Mesenchymal stem cell (in vitro differentiated cells and primary cell): ENCODE measurements at regions not wholly inside any gene's neighbourhood (a gene's known extent, or its start where the extent isn't known, plus 50 kb on each side); places are given as distances from the start of the nearest gene placed in this dataset.

Experiments used
- DNase-seq: peaks from one replicate; pipeline ENCODE4 v3.0.0-alpha.2; 2013
- H2AFZ ChIP-seq: one replicate; pipeline ENCODE4 v1.6.1; 2013; ENCODE audit warnings: low read depth, mild to moderate bottlenecking, control low read depth, inconsistent platforms, low read length, moderate library complexity
- H2AK5ac ChIP-seq: 2 replicates; pipeline ENCODE4 v1.6.1; 2013; ENCODE audit warnings: low read length, moderate library complexity, mild to moderate bottlenecking, inconsistent platforms; ENCODE audit not compliant: severe bottlenecking
- H2BK120ac ChIP-seq: one replicate; pipeline ENCODE4 v1.6.1; 2013; ENCODE audit warnings: low read depth, mild to moderate bottlenecking, inconsistent platforms, low read length, moderate library complexity
- H2BK12ac ChIP-seq, 2 experiments: one replicate each; pipeline ENCODE4 v1.6.1; 2013; ENCODE audit warnings: inconsistent platforms in 2 of 2, low read length in 2 of 2, mild to moderate bottlenecking in 2 of 2, moderate library complexity in 2 of 2, control low read depth in 1 of 2
- H2BK15ac ChIP-seq: one replicate; pipeline ENCODE4 v1.6.1; 2013; ENCODE audit warnings: mild to moderate bottlenecking, low read depth, inconsistent platforms; ENCODE audit not compliant: poor library complexity, severe bottlenecking
- H2BK5ac ChIP-seq: 2 replicates; pipeline ENCODE4 v1.6.1; 2013; ENCODE audit warnings: low read depth, mild to moderate bottlenecking, low read length, control low read depth, inconsistent platforms; ENCODE audit not compliant: poor library complexity, severe bottlenecking
- H3K14ac ChIP-seq, 2 experiments: one replicate each; pipeline ENCODE4 v1.6.1; 2013; ENCODE audit warnings: inconsistent platforms in 2 of 2, low read length in 2 of 2, control low read depth in 1 of 2, mild to moderate bottlenecking in 1 of 2, moderate library complexity in 1 of 2
- H3K18ac ChIP-seq, 2 experiments: one replicate each; pipeline ENCODE4 v1.6.1; 2013; ENCODE audit warnings: inconsistent platforms in 2 of 2, low read length in 2 of 2, control low read depth in 1 of 2, low read depth in 1 of 2, mild to moderate bottlenecking in 1 of 2
- H3K23ac ChIP-seq, 2 experiments: one replicate each; pipeline ENCODE4 v1.6.1; 2013; ENCODE audit warnings: inconsistent platforms in 2 of 2, low read length in 2 of 2, mild to moderate bottlenecking in 2 of 2, moderate library complexity in 2 of 2, control low read depth in 1 of 2
- H3K27ac ChIP-seq: 2 replicates; pipeline ENCODE4 v1.5.1; 2013; ENCODE audit warnings: mild to moderate bottlenecking, moderate library complexity, low read length, control low read depth, inconsistent platforms; ENCODE audit not compliant: poor library complexity, severe bottlenecking
- H3K27me3 ChIP-seq, 2 experiments: 2 replicates each; pipeline versions ENCODE4 v1.6.1 to v1.7.0; 2013; ENCODE audit warnings: low read length in 2 of 2, mild to moderate bottlenecking in 2 of 2, moderate library complexity in 2 of 2, control low read depth in 1 of 2, inconsistent platforms in 1 of 2; ENCODE audit not compliant: control insufficient read depth in 1 of 2, insufficient read depth in 1 of 2
- H3K36me3 ChIP-seq, 2 experiments: 2 replicates each; pipeline versions ENCODE4 v1.6.1 to v1.7.0; 2013; ENCODE audit warnings: low read length in 2 of 2, control low read depth in 1 of 2, inconsistent platforms in 1 of 2, low read depth in 1 of 2, mild to moderate bottlenecking in 1 of 2; ENCODE audit not compliant: insufficient read depth in 2 of 2, control insufficient read depth in 1 of 2
- H3K4ac ChIP-seq, 2 experiments: one replicate each; pipeline ENCODE4 v1.6.1; 2013; ENCODE audit warnings: inconsistent platforms in 2 of 2, low read length in 2 of 2, mild to moderate bottlenecking in 2 of 2, moderate library complexity in 2 of 2, control low read depth in 1 of 2, low read depth in 1 of 2
- H3K4me1 ChIP-seq: 2 replicates; pipeline ENCODE4 v1.6.1; 2013; ENCODE audit warnings: low read depth, low read length, control low read depth; ENCODE audit not compliant: control insufficient read depth, insufficient read depth
- H3K4me2 ChIP-seq: 2 replicates; pipeline ENCODE4 v1.6.1; 2013; ENCODE audit warnings: low read length, mild to moderate bottlenecking, inconsistent platforms; ENCODE audit not compliant: poor library complexity, severe bottlenecking
- H3K4me3 ChIP-seq, 2 experiments: 2 replicates each; pipeline versions ENCODE4 v1.5.1 to v1.7.0; 2013; ENCODE audit warnings: low read length in 2 of 2, mild to moderate bottlenecking in 2 of 2, control low read depth in 1 of 2, low read depth in 1 of 2; ENCODE audit not compliant: insufficient read depth in 1 of 2
- H3K79me1 ChIP-seq: replicated peaks from 2 replicates; pipeline ENCODE4 v1.6.1; 2013; ENCODE audit warnings: mild to moderate bottlenecking, control low read depth, low read length, inconsistent platforms; ENCODE audit not compliant: poor library complexity, severe bottlenecking
- H3K9ac ChIP-seq: 2 replicates; pipeline ENCODE4 v1.7.0; 2013; ENCODE audit warnings: mild to moderate bottlenecking, low read length, moderate library complexity
- H3K9me3 ChIP-seq: 2 replicates; pipeline ENCODE4 v1.7.0; 2013; ENCODE audit warnings: mild to moderate bottlenecking, low read length; ENCODE audit not compliant: control insufficient read depth
- H4K8ac ChIP-seq: one replicate; pipeline ENCODE4 v1.6.1; 2013; ENCODE audit warnings: inconsistent platforms, mild to moderate bottlenecking, low read length, moderate library complexity
- H4K91ac ChIP-seq: one replicate; pipeline ENCODE4 v1.6.1; 2013; ENCODE audit warnings: mild to moderate bottlenecking, low read length, inconsistent platforms
- WGBS: methylation state at CpG from one replicate; pipeline ENCODE4 v1.1.7; 2013; ENCODE audit warnings: mixed read lengths; 5-methylcytosine and 5-hydroxymethylcytosine counted together

DNA sequence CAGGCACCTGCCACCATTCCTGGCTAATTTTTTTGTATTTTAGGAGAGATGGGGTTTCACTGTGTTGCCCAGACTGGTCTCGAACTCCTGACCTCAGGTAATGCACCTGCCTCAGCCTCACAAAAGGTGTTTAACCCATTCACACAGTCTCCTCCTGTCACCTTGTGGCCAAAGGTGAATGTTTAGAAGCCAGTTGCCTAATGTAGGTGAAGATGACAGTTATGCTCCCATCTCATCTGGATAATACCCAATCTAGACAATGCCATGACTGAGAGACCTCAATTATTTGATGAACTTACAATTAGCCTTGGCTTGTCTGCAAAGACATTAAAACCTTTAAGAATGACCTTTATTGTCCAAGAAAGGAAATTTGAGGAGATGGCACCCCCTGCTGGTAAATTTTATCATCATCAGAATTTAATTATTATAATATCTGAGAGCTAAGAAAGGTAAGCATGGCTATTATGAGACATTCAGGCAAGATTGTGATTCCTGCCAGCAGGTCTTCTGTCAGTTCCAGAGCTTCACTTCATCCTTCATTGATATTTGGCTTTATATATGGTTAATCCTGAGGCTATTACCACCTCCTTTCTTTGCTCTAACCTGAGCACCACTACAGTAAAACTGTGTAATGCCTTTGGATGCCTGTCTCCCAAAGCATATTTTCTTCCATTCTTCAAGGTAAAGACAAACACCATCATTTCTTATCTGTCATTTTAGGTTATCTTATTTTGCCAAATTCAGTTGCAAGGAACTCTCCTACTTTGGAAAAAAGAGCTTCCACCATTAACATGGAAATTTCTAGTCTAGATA is 117.6 kb downstream of the FAM124B start:
- no peak overlapping the region for H3K9ac ChIP-seq
- H2BK120ac ChIP-seq, result no peak overlapping the region
- no peak overlapping the region for H2BK15ac ChIP-seq
- H3K79me1 ChIP-seq, result no peaks in the 10 kb centered on the region
- no peak overlapping the region for H3K4ac ChIP-seq
- H3K23ac ChIP-seq, result no peak overlapping the region
- H3K14ac ChIP-seq, result no peak overlapping the region
- H2BK12ac ChIP-seq, result no peak overlapping the region
- H3K4me2 ChIP-seq, result no peak overlapping the region
- H2AK5ac ChIP-seq, result no peak overlapping the region
- no peak overlapping the region for H2BK5ac ChIP-seq
- no peak overlapping the region for H3K18ac ChIP-seq
- H3K4me3 ChIP-seq, result no peak overlapping the region
- no peak overlapping the region for H4K91ac ChIP-seq
- no peak overlapping the region for H2AFZ ChIP-seq
- H3K4me1 ChIP-seq, result no peaks in the 10 kb centered on the region
- H4K8ac ChIP-seq, result no peak overlapping the region
- H3K9me3 ChIP-seq, result no peaks in the 10 kb centered on the region
- H3K27ac ChIP-seq, result no peak overlapping the region
- H3K27me3 ChIP-seq, result no peaks in the 10 kb centered on the region
- H3K36me3 ChIP-seq, result no peaks in the 10 kb centered on the region
- WGBS, result no CpG with 5 or more reads among the region's 1 CpG
- DNase-seq, result peak; percentile 54

DNA sequence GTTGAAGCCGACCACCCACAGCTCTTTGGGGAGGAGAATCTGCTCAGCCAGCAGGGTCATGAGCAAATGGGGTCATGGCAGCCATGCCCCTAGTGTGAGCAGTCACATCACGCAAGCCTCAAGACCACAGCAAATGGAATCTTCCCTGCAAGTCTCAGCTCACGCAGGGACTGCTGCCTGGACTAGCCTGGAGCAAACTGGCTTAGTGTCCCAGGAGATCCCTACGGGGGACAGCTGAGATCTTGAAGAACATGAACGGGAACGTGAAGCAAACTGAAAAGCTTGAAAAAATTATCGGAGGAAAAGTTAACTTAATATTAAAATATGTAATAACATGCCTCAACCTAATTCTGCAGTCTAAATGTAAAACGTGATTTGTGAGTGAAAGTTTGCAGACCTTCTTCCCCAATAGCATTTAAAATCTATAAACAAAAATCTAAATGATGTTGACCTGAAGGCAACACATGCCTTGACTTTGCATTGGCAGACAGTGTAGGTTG is 118.4 kb downstream of the FAM124B start:
- H3K4me3 ChIP-seq, result no peak overlapping the region
- no peak overlapping the region for H3K9ac ChIP-seq
- no peaks in the 10 kb centered on the region for H3K4me1 ChIP-seq
- no peak overlapping the region for H2AFZ ChIP-seq
- H2BK120ac ChIP-seq, result no peak overlapping the region
- H2BK5ac ChIP-seq, result no peak overlapping the region
- H3K9me3 ChIP-seq, result no peaks in the 10 kb centered on the region
- no peaks in the 10 kb centered on the region for H3K79me1 ChIP-seq
- no peak overlapping the region for H3K18ac ChIP-seq
- H3K23ac ChIP-seq, result no peak overlapping the region
- no peaks in the 10 kb centered on the region for H3K27me3 ChIP-seq
- WGBS, result 89% methylated on average over 4 of the region's 8 CpGs
- H3K36me3 ChIP-seq, result no peaks in the 10 kb centered on the region
- peak overlapping the region; percentile 21 for H4K91ac ChIP-seq
- no peak overlapping the region for H4K8ac ChIP-seq
- no peak overlapping the region for H3K4me2 ChIP-seq
- peak overlapping the region; percentile 59 to 97 for H2BK12ac ChIP-seq
- DNase-seq, result no peak
- no peak overlapping the region for H3K4ac ChIP-seq
- H2AK5ac ChIP-seq, result peak overlapping the region; percentile 36
- H3K14ac ChIP-seq, result peak overlapping the region in 1 of 2 experiments; percentile 9
- H3K27ac ChIP-seq, result no peak overlapping the region
- peak overlapping the region; percentile 28 for H2BK15ac ChIP-seq

DNA sequence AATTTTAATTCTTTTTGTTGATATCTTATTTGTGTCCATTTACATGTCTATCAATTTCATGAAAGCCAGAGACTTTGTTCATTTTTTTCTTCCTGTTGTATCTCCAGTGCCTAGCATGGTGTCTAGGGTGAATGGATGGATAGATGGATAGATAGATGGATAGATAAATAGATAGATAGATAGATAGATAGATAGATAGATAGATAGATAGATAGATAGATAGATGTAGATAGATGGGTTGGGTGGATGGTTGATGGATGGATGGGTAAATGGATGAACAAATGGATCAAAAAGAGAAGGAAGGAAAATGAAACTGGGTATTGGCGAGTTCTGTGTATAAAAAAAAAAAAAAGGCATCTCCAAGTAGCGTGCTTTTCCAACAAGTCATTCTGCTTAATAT is 120.5 kb downstream of the FAM124B start:
- Histone ChIP-seq H2BK15ac (no peak overlapping the region), H2BK5ac (no peak overlapping the region), H4K8ac (no peak overlapping the region), H3K9ac (no peak overlapping the region), H3K14ac (no peak overlapping the region), H3K18ac (no peak overlapping the region), H3K27me3 (no peaks in the 10 kb centered on the region), H2BK120ac (no peak overlapping the region), H3K4me2 (no peak overlapping the region), H3K4ac (no peak overlapping the region), H2AFZ (no peak overlapping the region), H3K4me1 (no peaks in the 10 kb centered on the region), H3K23ac (no peak overlapping the region), H2BK12ac (no peak overlapping the region), H3K9me3 (no peaks in the 10 kb centered on the region), H2AK5ac (no peak overlapping the region), H4K91ac (no peak overlapping the region), H3K4me3 (no peak overlapping the region), H3K36me3 (no peaks in the 10 kb centered on the region), H3K79me1 (no peaks in the 10 kb centered on the region), H3K27ac (no peak overlapping the region)
- 100% methylated on average over 1 of the region's 2 CpGs for WGBS
- no peak for DNase-seq

DNA sequence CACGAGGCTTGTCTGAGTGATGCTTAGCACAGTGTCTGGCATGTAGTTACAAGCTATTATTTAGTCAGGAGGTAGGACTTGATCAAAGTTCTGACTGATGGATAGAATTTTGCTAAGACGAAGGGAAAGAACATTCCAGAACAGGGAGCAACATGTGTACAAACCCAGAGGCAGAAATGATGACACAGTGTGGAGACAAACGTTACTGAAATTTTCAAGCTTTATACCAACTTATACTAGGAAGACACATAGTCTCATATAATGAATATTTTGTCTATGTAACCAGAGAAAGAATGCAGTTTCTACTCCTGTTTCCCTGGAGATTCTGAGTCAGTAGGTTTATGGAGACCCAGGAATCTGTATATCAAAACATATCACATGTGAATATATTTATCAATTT is 123.4 kb downstream of the FAM124B start:
- DNase-seq, result no peak

More for the DNA sequence above, 123.4 kb downstream of the FAM124B start:
- no peaks in the 10 kb centered on the region for H3K79me1 ChIP-seq
- no peak overlapping the region for H2AK5ac ChIP-seq
- H4K91ac ChIP-seq, result no peak overlapping the region
- no peak overlapping the region for H2AFZ ChIP-seq
- H3K18ac ChIP-seq, result no peak overlapping the region
- WGBS, result 88% methylated on average over 2 of the region's 3 CpGs
- H2BK12ac ChIP-seq, result no peak overlapping the region
- H4K8ac ChIP-seq, result no peak overlapping the region
- H2BK5ac ChIP-seq, result no peak overlapping the region
- H3K14ac ChIP-seq, result no peak overlapping the region
- no peaks in the 10 kb centered on the region for H3K4me1 ChIP-seq
- H3K27ac ChIP-seq, result no peak overlapping the region
- H3K9ac ChIP-seq, result no peak overlapping the region
- no peak overlapping the region for H3K4me2 ChIP-seq
- H2BK120ac ChIP-seq, result no peak overlapping the region
- H3K23ac ChIP-seq, result no peak overlapping the region
- H3K27me3 ChIP-seq, result no peaks in the 10 kb centered on the region
- no peaks in the 10 kb centered on the region for H3K36me3 ChIP-seq
- no peaks in the 10 kb centered on the region for H3K9me3 ChIP-seq
- H2BK15ac ChIP-seq, result no peak overlapping the region
- H3K4ac ChIP-seq, result no peak overlapping the region
- H3K4me3 ChIP-seq, result no peak overlapping the region
